B cell (primary cell): ENCODE measurements at regions not wholly inside any gene's neighbourhood (a gene's known extent, or its start where the extent isn't known, plus 50 kb on each side); places are given as distances from the start of the nearest gene placed in this dataset.

Experiments used
- ATAC-seq: fragments of 200-7000 bp; cut with Tn5 transposase; one replicate; pipeline ENCODE4 v1.10.0; 2021; ENCODE audit warnings: low read depth, mild to moderate bottlenecking, moderate number of reproducible peaks, moderate library complexity
- CTCF ChIA-PET: fragments of 350-600 bp; sonication (Branson Sonifier 250); formaldehyde crosslinking; loops from one replicate; lab custom pipeline; 2021; ENCODE audit warnings: antibody characterized with exemption, inconsistent platforms; lab: Charles Lee
- POLR2A ChIA-PET: fragments of 350-600 bp; sonication (Branson Sonifier 250); formaldehyde crosslinking; loops from one replicate; lab custom pipeline; 2021; ENCODE audit warnings: antibody characterized with exemption; lab: Charles Lee
- DNase-seq: peaks from one replicate; pipeline ENCODE4 v3.0.0; 2013
- H2AFZ ChIP-seq: 2 replicates; pipeline ENCODE4 v1.6.1; 2012; ENCODE audit warnings: mild to moderate bottlenecking, low read depth, low read length; ENCODE audit not compliant: insufficient read depth, poor library complexity, severe bottlenecking
- H3K27ac ChIP-seq, 2 donors: 1 replicate in 1 of 2; 2 replicates in 1 of 2; pipeline ENCODE4 v1.5.1; 2012 to 2013; ENCODE audit warnings: low read length in 2 of 2, mild to moderate bottlenecking in 2 of 2, moderate library complexity in 1 of 2
- H3K27me3 ChIP-seq, 4 experiments: fragments of 200-600 bp in 1 of 4; sonication (generic) in 1 of 4; replicated peaks in 1 of 4; 1 replicate in 2 of 4; 2 replicates in 2 of 4; pipeline versions ENCODE4 v1.6.1 to v1.7.0; 2013 to 2016; ENCODE audit warnings: low read length in 3 of 4, mild to moderate bottlenecking in 2 of 4, mixed read lengths in 1 of 4, moderate library complexity in 1 of 4; ENCODE audit not compliant: insufficient read depth in 4 of 4, control insufficient read depth in 3 of 4; ENCODE audit errors: control extremely low read depth in 1 of 4
- H3K36me3 ChIP-seq, 2 experiments: replicated peaks in 1 of 2; 1 replicate in 1 of 2; 2 replicates in 1 of 2; pipeline versions ENCODE4 v1.6.1 to v1.7.1; 2013; ENCODE audit warnings: low read length in 1 of 2; ENCODE audit not compliant: insufficient read depth in 2 of 2, control insufficient read depth in 1 of 2; ENCODE audit errors: control extremely low read depth in 1 of 2, extremely low read depth in 1 of 2
- H3K4me1 ChIP-seq, 2 donors: fragments of 200-600 bp in 1 of 2; sonication (generic) in 1 of 2; 1 replicate in 1 of 2; 2 replicates in 1 of 2; pipeline versions ENCODE4 v1.5.1 to v1.6.1; 2013 to 2017; ENCODE audit warnings: low read length in 2 of 2; ENCODE audit not compliant: control insufficient read depth in 2 of 2, insufficient read depth in 2 of 2
- H3K4me2 ChIP-seq: replicated peaks from 2 replicates; pipeline ENCODE3; 2012; ENCODE audit warnings: mild to moderate bottlenecking, low read depth, low read length; ENCODE audit not compliant: poor library complexity, severe bottlenecking
- H3K4me3 ChIP-seq, 5 experiments: fragments of 200-600 bp in 1 of 5; sonication (generic) in 1 of 5; 1 replicate in 3 of 5; 2 replicates in 2 of 5; pipeline versions ENCODE4 v1.5.1 to v1.7.0; 2011 to 2016; ENCODE audit warnings: low read length in 4 of 5, mild to moderate bottlenecking in 4 of 5, low read depth in 2 of 5, control low read depth in 1 of 5, moderate library complexity in 1 of 5; ENCODE audit not compliant: insufficient read depth in 1 of 5; ENCODE audit errors: control extremely low read depth in 1 of 5, extremely low read depth in 1 of 5
- H3K79me2 ChIP-seq: fragments of 200-600 bp; sonication (generic); one replicate; pipeline ENCODE4 v1.6.0; 2016; ENCODE audit warnings: low read length; ENCODE audit not compliant: control insufficient read depth, insufficient read depth
- H3K9ac ChIP-seq: fragments of 200-600 bp; sonication (generic); 2 replicates; pipeline ENCODE4 v1.6.1; 2017; ENCODE audit warnings: mild to moderate bottlenecking, low read length, moderate library complexity
- H3K9me3 ChIP-seq, 3 donors: one replicate each; pipeline versions ENCODE4 v1.6.1 to v1.7.1; 2013; ENCODE audit warnings: low read length in 2 of 3; ENCODE audit not compliant: control insufficient read depth in 2 of 3, insufficient read depth in 1 of 3; ENCODE audit errors: control extremely low read depth in 1 of 3
- H4K20me1 ChIP-seq: 2 replicates; pipeline ENCODE4 v1.6.0; 2012; ENCODE audit warnings: mild to moderate bottlenecking, low read length; ENCODE audit not compliant: insufficient read depth, control insufficient read depth, poor library complexity, severe bottlenecking
- H3K27ac Mint-ChIP-seq: one replicate; pipeline ENCODE4 v1.8.0; 2021; ENCODE audit warnings: mixed read lengths
- H3K27me3 Mint-ChIP-seq: one replicate; pipeline ENCODE4 v1.8.0; 2021; ENCODE audit warnings: mixed read lengths
- H3K4me1 Mint-ChIP-seq: one replicate; pipeline ENCODE4 v1.8.0; 2021; ENCODE audit warnings: mixed read lengths
- H3K4me3 Mint-ChIP-seq: one replicate; pipeline ENCODE4 v1.8.0; 2021; ENCODE audit warnings: mixed read lengths
- H3K9me3 Mint-ChIP-seq: one replicate; pipeline ENCODE4 v1.8.0; 2022; ENCODE audit warnings: mixed read lengths; ENCODE audit not compliant: insufficient read depth
- EZH2 ChIP-seq: IDR thresholded peaks from 2 replicates; pipeline ENCODE4 v1.6.1; 2012; ENCODE audit warnings: borderline replicate concordance, low read depth, mild to moderate bottlenecking, moderate library complexity, low read length; ENCODE audit not compliant: insufficient read depth, poor library complexity, severe bottlenecking
- WGBS: methylation state at CpG from one replicate; pipeline ENCODE4 v1.1.5; 2013; ENCODE audit warnings: missing lambda C conversion rate; ENCODE audit not compliant: insufficient coverage; 5-methylcytosine and 5-hydroxymethylcytosine counted together
- intact Hi-C: fragments of 100-400 bp; cut with micrococcal nuclease; formaldehyde crosslinking; loops from one replicate; pipeline ENCODE4 v1.10.0; 2022
- TF ChIP-seq, protein P1 (sequence below): fragments of 200-600 bp; IDR thresholded peaks from one replicate; pipeline ENCODE4 v1.8.0; 2022; ENCODE audit warnings: antibody characterized with exemption, mild to moderate bottlenecking

DNA sequence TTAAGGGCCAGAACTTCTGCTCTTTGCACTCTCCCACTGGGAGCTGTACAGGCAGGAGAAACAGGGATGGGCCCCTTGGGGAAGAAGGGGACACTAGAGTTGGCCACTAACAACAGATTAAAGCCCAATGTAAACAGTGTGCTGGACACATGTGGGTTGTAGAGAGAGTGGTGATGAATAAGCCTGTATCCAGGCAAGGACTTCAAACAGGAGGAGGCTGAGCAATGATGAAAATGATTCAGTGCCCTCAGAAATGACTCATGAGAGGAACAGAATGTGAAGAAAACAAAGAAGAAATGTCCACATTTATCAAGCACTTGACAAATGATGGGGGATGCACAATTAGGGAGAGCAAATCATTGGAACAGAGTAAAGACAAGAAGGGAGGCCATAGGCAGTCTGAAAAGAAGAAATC, 242.3 kb downstream of the TBX18 start:
- POLR2A ChIA-PET: no interaction called here
- H3K36me3 ChIP-seq: no peaks in the 10 kb centered on the region
- H3K27me3 Mint-ChIP-seq: no peaks in the 10 kb centered on the region

DNA sequence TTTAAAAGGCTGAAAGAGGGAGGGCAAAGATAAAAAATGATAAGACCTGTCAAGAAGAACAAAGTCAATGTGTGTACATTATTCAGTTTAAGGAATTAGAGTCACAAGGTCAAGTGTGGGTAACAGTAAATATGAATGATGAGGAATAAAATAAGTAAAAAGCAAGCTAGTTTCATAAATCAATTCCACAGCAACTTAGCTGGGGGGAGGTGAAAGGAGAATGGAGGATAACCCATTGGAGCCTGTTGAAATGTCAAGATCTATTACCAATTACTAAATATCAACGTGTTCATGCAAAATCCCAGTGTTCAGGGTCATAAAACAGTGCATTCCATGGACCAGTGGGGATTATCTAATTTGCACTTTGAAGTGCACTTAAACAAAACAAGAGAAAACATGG, 242.9 kb downstream of the TBX18 start:
- no peak overlapping the region for H3K27ac ChIP-seq
- H3K4me1 ChIP-seq: no peaks in the 10 kb centered on the region
- WGBS: no CpG with 5 or more reads among the region's 1 CpG
- ATAC-seq (no peak), DNase-seq (no peak)
- ChIA-PET CTCF (no interaction called here), POLR2A (no interaction called here)
- no peaks in the 10 kb centered on the region for H4K20me1 ChIP-seq
- H3K36me3 ChIP-seq: no peaks in the 10 kb centered on the region
- Mint-ChIP-seq H3K9me3 (no peaks in the 10 kb centered on the region), H3K27ac (no peak overlapping the region), H3K4me1 (no peaks in the 10 kb centered on the region), H3K4me3 (no peak overlapping the region), H3K27me3 (no peaks in the 10 kb centered on the region)
- H3K27me3 ChIP-seq: no peaks in the 10 kb centered on the region
- TF ChIP-seq, protein P1, sequence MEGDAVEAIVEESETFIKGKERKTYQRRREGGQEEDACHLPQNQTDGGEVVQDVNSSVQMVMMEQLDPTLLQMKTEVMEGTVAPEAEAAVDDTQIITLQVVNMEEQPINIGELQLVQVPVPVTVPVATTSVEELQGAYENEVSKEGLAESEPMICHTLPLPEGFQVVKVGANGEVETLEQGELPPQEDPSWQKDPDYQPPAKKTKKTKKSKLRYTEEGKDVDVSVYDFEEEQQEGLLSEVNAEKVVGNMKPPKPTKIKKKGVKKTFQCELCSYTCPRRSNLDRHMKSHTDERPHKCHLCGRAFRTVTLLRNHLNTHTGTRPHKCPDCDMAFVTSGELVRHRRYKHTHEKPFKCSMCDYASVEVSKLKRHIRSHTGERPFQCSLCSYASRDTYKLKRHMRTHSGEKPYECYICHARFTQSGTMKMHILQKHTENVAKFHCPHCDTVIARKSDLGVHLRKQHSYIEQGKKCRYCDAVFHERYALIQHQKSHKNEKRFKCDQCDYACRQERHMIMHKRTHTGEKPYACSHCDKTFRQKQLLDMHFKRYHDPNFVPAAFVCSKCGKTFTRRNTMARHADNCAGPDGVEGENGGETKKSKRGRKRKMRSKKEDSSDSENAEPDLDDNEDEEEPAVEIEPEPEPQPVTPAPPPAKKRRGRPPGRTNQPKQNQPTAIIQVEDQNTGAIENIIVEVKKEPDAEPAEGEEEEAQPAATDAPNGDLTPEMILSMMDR: no peak
- no peak for TF ChIP-seq EZH2
- no peak overlapping the region for H3K4me3 ChIP-seq
- no peaks in the 10 kb centered on the region for H3K9me3 ChIP-seq
- H3K9ac ChIP-seq: no peak overlapping the region
- no peak overlapping the region for H3K4me2 ChIP-seq
- no peaks in the 10 kb centered on the region for H3K79me2 ChIP-seq
- intact Hi-C loops: no loop called here
- H2AFZ ChIP-seq: no peak overlapping the region

More for the DNA sequence above, 242.3 kb downstream of the TBX18 start:
- Mint-ChIP-seq H3K27ac (no peak overlapping the region), H3K9me3 (no peaks in the 10 kb centered on the region), H3K4me3 (no peak overlapping the region), H3K4me1 (no peaks in the 10 kb centered on the region)
- ATAC-seq: no peak
- CTCF ChIA-PET: no interaction called here
- intact Hi-C loops: loop anchor here (1.0 kb wide), 1 partner anchor 29 kb away; no protein-coding TSS in a partner anchor
- Histone ChIP-seq H3K4me3 (no peak overlapping the region), H2AFZ (no peak overlapping the region), H3K9ac (no peak overlapping the region), H3K27ac (no peak overlapping the region), H3K4me2 (no peak overlapping the region), H3K79me2 (no peaks in the 10 kb centered on the region), H4K20me1 (no peaks in the 10 kb centered on the region), H3K27me3 (no peaks in the 10 kb centered on the region), H3K4me1 (no peaks in the 10 kb centered on the region), H3K9me3 (no peaks in the 10 kb centered on the region)
- TF ChIP-seq, protein P1: no peak
- TF ChIP-seq EZH2: no peak
- no peak for DNase-seq
